ENCODE measurements at regions not wholly inside any gene's neighbourhood (a gene's known extent, or its start where the extent isn't known, plus 50 kb on each side); places are given as distances from the start of the nearest gene placed in this dataset.
A peak's percentile ranks its signal among the peaks of the same experiment; 100 is the strongest.

- peak overlapping the region; percentile 11; the same call in 1 of the 2 replicates for H3K27ac ChIP-seq
- TF ChIP-seq, protein P1, sequence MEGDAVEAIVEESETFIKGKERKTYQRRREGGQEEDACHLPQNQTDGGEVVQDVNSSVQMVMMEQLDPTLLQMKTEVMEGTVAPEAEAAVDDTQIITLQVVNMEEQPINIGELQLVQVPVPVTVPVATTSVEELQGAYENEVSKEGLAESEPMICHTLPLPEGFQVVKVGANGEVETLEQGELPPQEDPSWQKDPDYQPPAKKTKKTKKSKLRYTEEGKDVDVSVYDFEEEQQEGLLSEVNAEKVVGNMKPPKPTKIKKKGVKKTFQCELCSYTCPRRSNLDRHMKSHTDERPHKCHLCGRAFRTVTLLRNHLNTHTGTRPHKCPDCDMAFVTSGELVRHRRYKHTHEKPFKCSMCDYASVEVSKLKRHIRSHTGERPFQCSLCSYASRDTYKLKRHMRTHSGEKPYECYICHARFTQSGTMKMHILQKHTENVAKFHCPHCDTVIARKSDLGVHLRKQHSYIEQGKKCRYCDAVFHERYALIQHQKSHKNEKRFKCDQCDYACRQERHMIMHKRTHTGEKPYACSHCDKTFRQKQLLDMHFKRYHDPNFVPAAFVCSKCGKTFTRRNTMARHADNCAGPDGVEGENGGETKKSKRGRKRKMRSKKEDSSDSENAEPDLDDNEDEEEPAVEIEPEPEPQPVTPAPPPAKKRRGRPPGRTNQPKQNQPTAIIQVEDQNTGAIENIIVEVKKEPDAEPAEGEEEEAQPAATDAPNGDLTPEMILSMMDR (conservative IDR thresholded peaks at IDR 0.05), result no peak
- TF ChIP-seq ZFX (IDR thresholded peaks at IDR 0.05), result no peak
Measured at GRCh38 chr10:28859791-28860190, 182.5 kb downstream of the BAMBI start.

GRCh38 chr10:28862219-28862618 is 184.9 kb downstream of the BAMBI start:
- no peak overlapping the region for H3K27ac ChIP-seq
- TF ChIP-seq, protein P1 (conservative IDR thresholded peaks at IDR 0.05), result no peak
- no peak for TF ChIP-seq ZFX (IDR thresholded peaks at IDR 0.05)

- TF ChIP-seq, protein P1 (conservative IDR thresholded peaks at IDR 0.05), result no peak
- TF ChIP-seq ZFX (IDR thresholded peaks at IDR 0.05), result no peak
- no peak overlapping the region for H3K27ac ChIP-seq
Measured at GRCh38 chr10:28869606-28870201, 192.4 kb downstream of the BAMBI start.

- TF ChIP-seq, protein P1 (conservative IDR thresholded peaks at IDR 0.05), result no peak
- no peak for TF ChIP-seq ZFX (IDR thresholded peaks at IDR 0.05)
- no peak overlapping the region for H3K27ac ChIP-seq
Measured at GRCh38 chr10:28871665-28872064, 194.3 kb downstream of the BAMBI start.

DNA sequence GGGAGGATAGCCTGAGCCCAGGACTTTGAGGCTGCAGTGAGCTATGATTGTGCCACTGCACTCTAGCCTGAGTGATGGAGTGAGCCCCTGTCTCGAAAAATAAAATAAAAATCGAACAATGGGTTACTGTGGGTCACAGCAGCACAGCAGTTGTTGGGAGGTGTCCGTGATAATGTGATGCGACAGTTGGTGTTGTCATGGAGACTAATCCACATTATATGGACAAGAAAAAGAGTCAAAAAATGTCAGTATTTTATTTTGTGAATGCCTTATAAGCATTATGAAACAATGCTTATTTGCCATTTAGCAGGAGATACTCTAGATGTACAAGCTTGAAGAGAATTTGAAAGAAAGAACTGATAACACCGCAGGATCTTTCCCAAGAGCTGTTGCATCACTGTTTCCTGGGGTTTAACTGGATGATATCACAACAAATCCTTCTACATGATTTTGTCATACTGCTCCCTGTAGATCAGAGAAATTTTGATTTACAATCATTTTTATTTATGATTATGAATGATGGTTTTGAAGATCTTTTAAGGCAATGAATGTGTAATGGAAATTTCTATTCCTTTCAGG is 195.4 kb downstream of the BAMBI start:
- TF ChIP-seq, protein P1 (conservative IDR thresholded peaks at IDR 0.05), result no peak
- no peak for TF ChIP-seq ZFX (IDR thresholded peaks at IDR 0.05)
- H3K27ac ChIP-seq, result no peak overlapping the region

DNA sequence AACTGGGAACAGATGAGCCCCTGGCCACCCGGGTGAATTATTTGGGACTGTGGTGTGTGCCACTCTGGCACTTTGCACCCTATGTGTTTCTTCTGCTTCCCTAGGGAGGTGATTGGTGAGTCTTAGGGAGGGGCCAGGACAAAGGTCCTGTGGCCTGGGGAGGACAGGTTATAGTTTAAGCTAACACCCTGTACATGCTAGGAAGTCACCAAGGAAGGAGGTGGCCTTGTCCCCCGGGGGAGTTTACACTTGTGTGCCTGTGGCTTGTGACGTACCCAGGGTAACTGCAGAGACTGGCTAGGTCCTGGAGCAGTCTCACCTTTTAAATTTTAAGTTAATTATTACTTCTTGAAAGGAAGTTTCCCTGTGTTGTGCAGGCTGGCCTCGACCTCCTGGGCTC is 196.2 kb downstream of the BAMBI start:
- H3K27ac ChIP-seq, result no peak overlapping the region
- TF ChIP-seq, protein P1 (conservative IDR thresholded peaks at IDR 0.05), result no peak
- TF ChIP-seq ZFX (IDR thresholded peaks at IDR 0.05), result no peak

GRCh38 chr10:28874210-28874609 is 196.9 kb downstream of the BAMBI start:
- no peak for TF ChIP-seq ZFX (IDR thresholded peaks at IDR 0.05)
- TF ChIP-seq, protein P1 (conservative IDR thresholded peaks at IDR 0.05), result no peak
- no peak overlapping the region for H3K27ac ChIP-seq
